DMS79 (cell line): ENCODE measurements at regions not wholly inside any gene's neighbourhood (a gene's known extent, or its start where the extent isn't known, plus 50 kb on each side); places are given as distances from the start of the nearest gene placed in this dataset.
"Not testable (repeated sequence)": the region's sequence is repeated elsewhere in the genome, so short reads cannot be mapped to it uniquely, and the experiment has no call there.

Source experiments
- DNase-seq: peaks from one replicate; lab custom pipeline; 2025; lab: John Stamatoyannopoulos, UW

- no peak for DNase-seq
These were observed 74.0 kb upstream of the PROKR2 start for GRCh38 chr20:5390720-5391119.

DNA sequence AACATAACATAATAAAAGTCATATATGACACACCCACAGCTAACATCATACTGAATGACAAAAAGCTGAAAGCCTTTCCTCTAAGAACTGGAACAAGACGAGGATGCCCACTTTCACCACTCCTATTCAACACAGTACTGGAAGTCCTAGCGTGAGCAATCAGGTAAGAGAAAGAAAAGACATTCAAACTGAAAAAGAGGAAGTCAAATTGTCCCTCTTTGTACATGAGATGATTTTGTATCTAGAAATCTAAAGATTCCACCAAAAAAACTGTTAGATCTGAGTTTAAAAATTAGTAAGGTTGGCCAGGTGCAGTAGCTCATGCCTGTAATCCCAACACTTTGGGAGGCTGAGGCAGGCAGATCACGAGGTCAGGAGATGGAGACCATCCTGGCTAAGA lies 70.1 kb upstream of the PROKR2 start:
- DNase-seq: not testable (repeated sequence)

DNA sequence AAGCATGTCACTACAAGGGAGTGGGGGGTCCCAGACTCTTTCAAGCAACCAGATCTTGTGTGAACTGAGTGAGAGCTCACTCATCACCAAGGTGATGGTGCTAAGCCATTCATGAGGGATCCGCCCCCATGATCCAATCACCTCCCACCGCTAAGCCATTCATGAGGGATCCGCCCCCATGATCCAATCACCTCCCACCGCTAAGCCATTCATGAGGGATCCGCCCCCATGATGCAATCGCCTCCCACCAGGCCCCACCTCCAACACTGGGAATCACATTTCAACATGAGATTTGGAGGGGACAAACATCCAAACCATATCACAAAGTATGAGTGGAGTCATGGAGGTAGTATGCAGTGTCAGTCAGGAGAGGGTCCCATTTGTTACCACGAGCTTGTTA lies 64.8 kb upstream of the PROKR2 start:
- DNase-seq: not testable (repeated sequence)

DNA sequence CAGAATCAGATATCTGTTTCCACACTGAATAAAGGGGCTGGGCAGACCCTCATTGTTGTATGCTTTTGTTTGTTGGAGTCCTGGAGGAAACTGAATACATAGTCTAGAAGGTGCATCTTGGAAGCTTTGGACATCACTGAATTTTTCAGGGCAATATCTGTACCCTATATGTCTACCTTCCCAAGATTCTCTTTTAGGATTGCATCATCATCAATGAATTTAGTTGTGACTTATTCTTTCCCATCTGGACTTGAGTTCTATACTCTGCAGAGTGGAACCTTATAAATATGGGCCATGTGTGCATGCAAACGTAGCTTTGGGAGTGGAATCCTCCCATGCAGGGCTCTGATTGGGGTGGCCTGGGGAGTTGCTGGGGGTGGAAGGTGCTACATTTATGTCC lies 60.7 kb upstream of the PROKR2 start:
- no peak for DNase-seq

DNA sequence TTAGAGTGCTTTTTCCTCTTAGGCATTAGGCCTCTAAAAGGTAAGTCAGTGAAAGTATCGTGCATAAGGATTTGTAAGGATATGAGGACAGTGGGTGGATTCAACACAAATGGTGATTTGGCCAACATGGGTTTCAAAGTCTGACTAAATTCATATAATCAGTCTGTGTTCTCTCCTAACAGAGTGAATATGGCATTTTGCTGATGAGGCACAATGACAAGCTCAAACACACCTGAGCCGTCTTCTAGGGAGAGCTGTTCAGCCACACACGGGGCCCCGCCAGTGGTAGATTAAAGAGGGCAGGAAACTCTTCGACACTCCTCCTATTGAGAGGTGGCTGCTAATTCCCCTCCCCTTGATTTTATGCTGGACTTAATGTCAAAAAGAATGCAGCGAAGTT lies 59.5 kb upstream of the PROKR2 start:
- DNase-seq: no peak

DNA sequence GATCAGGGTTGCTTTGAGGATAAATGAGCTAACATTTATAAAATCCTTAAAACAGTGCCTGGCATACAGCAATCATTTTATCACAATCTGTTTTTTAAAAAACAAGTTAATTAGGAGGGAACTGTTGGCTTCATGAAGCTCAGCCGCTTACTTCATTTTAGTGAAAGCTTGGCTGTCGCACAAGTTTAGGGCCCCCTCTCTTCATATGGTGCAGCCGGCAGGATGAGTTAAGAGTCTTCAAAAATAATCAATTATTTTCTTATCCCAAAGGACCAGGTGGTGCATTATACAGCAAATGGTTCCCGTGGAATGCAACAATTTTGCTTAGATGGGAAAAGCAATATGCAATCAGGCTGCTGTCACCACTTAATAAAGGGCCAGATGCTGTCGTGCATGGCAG lies 57.4 kb upstream of the PROKR2 start:
- no peak for DNase-seq

DNA sequence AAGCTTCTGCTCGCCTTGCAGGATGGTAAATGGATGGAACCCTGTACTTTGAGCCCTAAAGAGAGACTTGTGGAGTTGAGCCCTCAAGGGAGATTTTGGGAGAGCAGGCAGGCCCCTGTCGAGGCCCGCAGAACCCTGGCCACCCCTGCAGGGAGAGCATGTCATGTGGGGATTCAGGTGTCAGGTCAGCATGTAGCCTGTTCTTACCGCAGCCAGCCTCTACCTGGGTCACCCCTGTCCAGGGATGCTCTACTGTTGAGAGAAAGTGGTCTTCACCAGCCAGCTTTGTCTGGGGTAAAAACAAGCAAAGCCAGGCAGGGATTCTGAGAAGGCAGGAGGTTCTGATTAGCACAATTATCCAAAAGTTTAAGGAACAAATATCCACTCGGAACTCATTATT lies 55.6 kb upstream of the PROKR2 start:
- DNase-seq: no peak

DNA sequence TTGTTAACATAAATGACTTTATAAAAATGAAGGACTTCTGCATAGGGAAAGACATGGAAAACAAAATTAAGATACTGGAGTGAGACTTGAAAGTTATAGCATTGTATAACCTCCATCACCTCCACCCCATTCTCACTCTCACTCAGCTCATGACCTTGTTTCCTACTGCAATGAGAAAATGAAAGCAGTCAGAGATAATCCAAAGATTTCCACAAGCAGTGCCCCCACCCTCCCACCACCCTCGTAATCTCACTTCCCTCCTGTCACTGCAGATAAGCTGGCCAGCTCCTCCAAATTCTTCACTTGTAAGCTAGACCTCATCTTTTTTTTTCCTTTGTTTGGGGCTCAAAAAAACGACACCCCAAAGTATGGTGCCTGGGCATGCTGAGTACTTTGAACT lies 52.9 kb upstream of the PROKR2 start:
- no peak for DNase-seq
